Body of pancreas (tissue), 4 donors: ENCODE measurements at regions not wholly inside any gene's neighbourhood (a gene's known extent, or its start where the extent isn't known, plus 50 kb on each side); places are given as distances from the start of the nearest gene placed in this dataset.

Experiments
- ATAC-seq: fragments of 150-250 bp; one replicate; pipeline ENCODE4 v1.9.1; 2016
- DNase-seq, 4 donors: peaks; one replicate each; pipeline ENCODE4 v3.0.0-alpha.2; 2019
- H3K27ac ChIP-seq, 4 donors: fragments of 200-600 bp; sonication (generic); 1 replicate in 3 of 4; 2 replicates in 1 of 4; pipeline versions ENCODE4 v1.5.1 to v1.6.1; 2016 to 2019; ENCODE audit warnings: mild to moderate bottlenecking in 1 of 4, mixed read lengths in 1 of 4, moderate library complexity in 1 of 4
- H3K27me3 ChIP-seq, 2 donors: fragments of 200-600 bp; sonication (generic); one replicate each; pipeline ENCODE4 v1.6.0; 2016; ENCODE audit warnings: mild to moderate bottlenecking in 1 of 2
- H3K36me3 ChIP-seq, 2 donors: fragments of 200-600 bp; sonication (generic); replicated peaks in 1 of 2; 2 replicates each; pipeline ENCODE4 v1.5.1; 2016; ENCODE audit warnings: low read depth in 2 of 2; ENCODE audit not compliant: insufficient read depth in 1 of 2
- H3K4me1 ChIP-seq: fragments of 200-600 bp; sonication (generic); one replicate; pipeline ENCODE4 v1.6.0; 2016
- H3K4me3 ChIP-seq, 2 donors: fragments of 200-600 bp; sonication (generic); 1 replicate in 1 of 2; 2 replicates in 1 of 2; pipeline ENCODE4 v1.5.1; 2016 to 2019
- H3K9me3 ChIP-seq, 3 donors: fragments of 200-600 bp; sonication (generic); 1 replicate in 2 of 3; 2 replicates in 1 of 3; pipeline ENCODE4 v1.5.1; 2016
- POLR2A ChIP-seq, 3 donors: fragments of 450-650 bp; IDR thresholded peaks; one replicate each; pipeline ENCODE4 v1.6.1; 2016; ENCODE audit warnings: antibody characterized with exemption in 3 of 3, mild to moderate bottlenecking in 2 of 3
- WGBS, 2 donors: methylation state at CpG; one replicate each; pipeline ENCODE4 v1.1.5; 2017; 5-methylcytosine and 5-hydroxymethylcytosine counted together
- intact Hi-C: fragments of 100-400 bp; cut with DNase I; formaldehyde crosslinking; loops from one replicate; pipeline ENCODE4 v1.15.1; 2023
- TF ChIP-seq, protein P1 (sequence below), 7 experiments: fragments of 450-650 bp in 4 of 7; fragments of 200-600 bp in 3 of 7; sonication (generic) in 3 of 7; IDR thresholded peaks; one replicate each; pipeline ENCODE4 v1.5.1; 2016 to 2019; ENCODE audit warnings: antibody characterized with exemption in 7 of 7

GRCh38 chr22:49328118-49328475 is 499.6 kb downstream of the BRD1 start:
- H3K4me3 ChIP-seq, result no peak overlapping the region
- no peaks in the 10 kb centered on the region for H3K4me1 ChIP-seq
- no peaks in the 10 kb centered on the region for H3K36me3 ChIP-seq
- TF ChIP-seq POLR2A (IDR thresholded peaks at IDR 0.05), result no peak
- TF ChIP-seq, protein P1, sequence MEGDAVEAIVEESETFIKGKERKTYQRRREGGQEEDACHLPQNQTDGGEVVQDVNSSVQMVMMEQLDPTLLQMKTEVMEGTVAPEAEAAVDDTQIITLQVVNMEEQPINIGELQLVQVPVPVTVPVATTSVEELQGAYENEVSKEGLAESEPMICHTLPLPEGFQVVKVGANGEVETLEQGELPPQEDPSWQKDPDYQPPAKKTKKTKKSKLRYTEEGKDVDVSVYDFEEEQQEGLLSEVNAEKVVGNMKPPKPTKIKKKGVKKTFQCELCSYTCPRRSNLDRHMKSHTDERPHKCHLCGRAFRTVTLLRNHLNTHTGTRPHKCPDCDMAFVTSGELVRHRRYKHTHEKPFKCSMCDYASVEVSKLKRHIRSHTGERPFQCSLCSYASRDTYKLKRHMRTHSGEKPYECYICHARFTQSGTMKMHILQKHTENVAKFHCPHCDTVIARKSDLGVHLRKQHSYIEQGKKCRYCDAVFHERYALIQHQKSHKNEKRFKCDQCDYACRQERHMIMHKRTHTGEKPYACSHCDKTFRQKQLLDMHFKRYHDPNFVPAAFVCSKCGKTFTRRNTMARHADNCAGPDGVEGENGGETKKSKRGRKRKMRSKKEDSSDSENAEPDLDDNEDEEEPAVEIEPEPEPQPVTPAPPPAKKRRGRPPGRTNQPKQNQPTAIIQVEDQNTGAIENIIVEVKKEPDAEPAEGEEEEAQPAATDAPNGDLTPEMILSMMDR (IDR thresholded peaks at IDR 0.05), result no peak
- DNase-seq (no peak), ATAC-seq (no peak)
- no peaks in the 10 kb centered on the region for H3K27me3 ChIP-seq
- 57 to 58% methylated on average over 5 of the region's 6 CpGs for WGBS, 2 donors
- H3K27ac ChIP-seq, result no peak overlapping the region
- peaks cover 0 to 4% (median 0%) of the 10 kb centered on the region in 3 donors for H3K9me3 ChIP-seq
- intact Hi-C loops, result no loop called here

GRCh38 chr22:49327411-49328117 is 500.1 kb downstream of the BRD1 start:
- Histone ChIP-seq H3K27ac (no peak overlapping the region), H3K4me1 (no peaks in the 10 kb centered on the region), H3K9me3 (peaks cover 0 to 4% (median 0%) of the 10 kb centered on the region in 3 donors), H3K36me3 (no peaks in the 10 kb centered on the region), H3K4me3 (no peak overlapping the region), H3K27me3 (no peaks in the 10 kb centered on the region)
- TF ChIP-seq POLR2A (IDR thresholded peaks at IDR 0.05), result no peak
- DNase-seq (no peak), ATAC-seq (no peak)
- intact Hi-C loops, result no loop called here
- 57 to 68% methylated on average over 9 of the region's 9 CpGs for WGBS, 2 donors

- ATAC-seq (no peak), DNase-seq (no peak)
- Histone ChIP-seq H3K4me1 (no peaks in the 10 kb centered on the region), H3K36me3 (no peaks in the 10 kb centered on the region), H3K9me3 (peaks cover 0 to 4% (median 0%) of the 10 kb centered on the region in 3 donors), H3K27ac (no peak overlapping the region), H3K27me3 (no peaks in the 10 kb centered on the region), H3K4me3 (no peak overlapping the region)
- intact Hi-C loops, result no loop called here
- WGBS, 2 donors, result 61 to 75% methylated on average over 5 of the region's 5 CpGs
- TF ChIP-seq, protein P1 (IDR thresholded peaks at IDR 0.05), result no peak
- TF ChIP-seq POLR2A (IDR thresholded peaks at IDR 0.05), result no peak
Measured at GRCh38 chr22:49326558-49326957, 501.1 kb downstream of the BRD1 start.

GRCh38 chr22:49325531-49326395 is 501.9 kb downstream of the BRD1 start:
- intact Hi-C loops, result no loop called here
- ATAC-seq (no peak), DNase-seq (no peak)
- H3K4me3 ChIP-seq, result no peak overlapping the region
- H3K4me1 ChIP-seq, result no peaks in the 10 kb centered on the region
- H3K27me3 ChIP-seq, result peaks cover 0 to 4% of the 10 kb centered on the region in 2 donors
- H3K27ac ChIP-seq, result no peak overlapping the region
- TF ChIP-seq POLR2A (IDR thresholded peaks at IDR 0.05), result no peak
- TF ChIP-seq, protein P1 (IDR thresholded peaks at IDR 0.05), result no peak
- no peaks in the 10 kb centered on the region for H3K36me3 ChIP-seq
- peaks cover 0 to 4% (median 0%) of the 10 kb centered on the region in 3 donors for H3K9me3 ChIP-seq
- 64 to 70% methylated on average over 22 to 24 of the region's 25 CpGs for WGBS, 2 donors
